K562 (cell line): ENCODE measurements at regions not wholly inside any gene's neighbourhood (a gene's known extent, or its start where the extent isn't known, plus 50 kb on each side); places are given as distances from the start of the nearest gene placed in this dataset.

Source experiments
- ATAC-seq: fragments of 200-7000 bp; cut with Tn5 transposase; 3 replicates; pipeline ENCODE4 v1.9.1; 2020; ENCODE audit warnings: moderate library complexity
- BruUV-seq: library from RNA; stranded (reverse); fragments of 400-500 nt; replicated peaks from 2 replicates; lab custom pipeline; 2021; lab: Mats Ljungman, UMichigan
- CTCF ChIA-PET: fragments of 300-600 bp; formaldehyde crosslinking; extraction: SDS; loops from one replicate; lab custom pipeline; 2021; ENCODE audit warnings: low intra/inter-chr PET ratio; lab: Yijun Ruan, JAX
- POLR2A ChIA-PET: fragments of 300-600, 350-650 bp; sonication (Branson Sonifier 250); formaldehyde crosslinking; extraction: SDS; loops from one replicate; lab custom pipeline; 2021; ENCODE audit warnings: antibody characterized with exemption, inconsistent platforms; lab: Yijun Ruan, JAX
- DNase-seq, 4 experiments: peaks; one replicate each; pipeline versions ENCODE4 v3.0.0 to v3.0.0-alpha.2; 2011 to 2018; ENCODE audit warnings: low spot score in 3 of 4, mixed read lengths in 3 of 4; ENCODE audit errors: extremely low read depth in 1 of 4
- FAIRE-seq: peaks from 2 replicates; lab custom pipeline; 2011; peaks lifted over from hg19 to GRCh38; lab: Jason Lieb, UNC
- H2AFZ ChIP-seq: 2 replicates; pipeline ENCODE4 v1.6.0; 2011; ENCODE audit warnings: low read depth, low read length, control low read depth, inconsistent platforms
- H3K27ac ChIP-seq: fragments of 200-600 bp; 3 replicates; pipeline ENCODE4 v1.8.0; 2011; ENCODE audit warnings: low read depth, mild to moderate bottlenecking, control low read depth, inconsistent platforms, low read length, moderate library complexity, mixed read lengths; ENCODE audit errors: extremely low read depth
- H3K27me3 ChIP-seq, 2 experiments: fragments of 300-600 bp in 1 of 2; 2 replicates in 1 of 2; 3 replicates in 1 of 2; pipeline versions ENCODE4 v1.6.0 to v1.8.0; 2011; ENCODE audit warnings: inconsistent platforms in 2 of 2, low read length in 2 of 2, mild to moderate bottlenecking in 1 of 2, mixed read lengths in 1 of 2, moderate library complexity in 1 of 2; ENCODE audit not compliant: control insufficient read depth in 2 of 2, insufficient read depth in 2 of 2
- H3K36me3 ChIP-seq: fragments of 300-600 bp; 3 replicates; pipeline ENCODE4 v1.8.0; 2011; ENCODE audit warnings: mild to moderate bottlenecking, low read length, inconsistent platforms; ENCODE audit not compliant: control insufficient read depth, insufficient read depth
- H3K4me1 ChIP-seq, 2 experiments: fragments of 200-600 bp in 1 of 2; replicated peaks in 1 of 2; 2 replicates in 1 of 2; 3 replicates in 1 of 2; pipeline versions ENCODE4 v1.5.1 to v1.8.0; 2011; ENCODE audit warnings: inconsistent platforms in 2 of 2, low read length in 2 of 2, mild to moderate bottlenecking in 1 of 2, mixed read lengths in 1 of 2, moderate library complexity in 1 of 2; ENCODE audit not compliant: control insufficient read depth in 2 of 2, insufficient read depth in 2 of 2
- H3K4me2 ChIP-seq: 2 replicates; pipeline ENCODE4 v1.6.1; 2011; ENCODE audit warnings: low read length, control low read depth, inconsistent platforms, mixed read lengths; ENCODE audit not compliant: insufficient read depth
- H3K4me3 ChIP-seq: fragments of 200-600 bp; sonication (generic), shearing (Covaris generic); 2 replicates; pipeline ENCODE4 v1.5.1; 2016; ENCODE audit warnings: control low read depth, inconsistent platforms
- H3K79me2 ChIP-seq: fragments of 200-600 bp; 3 replicates; pipeline ENCODE4 v1.8.0; 2011; ENCODE audit warnings: low read length, inconsistent platforms; ENCODE audit not compliant: control insufficient read depth, insufficient read depth
- H3K9ac ChIP-seq, 2 experiments: 2 replicates each; pipeline versions ENCODE4 v1.6.0 to v1.6.1; 2011; ENCODE audit warnings: low read depth in 2 of 2, low read length in 2 of 2, control low read depth in 1 of 2, inconsistent platforms in 1 of 2, mild to moderate bottlenecking in 1 of 2, mixed read lengths in 1 of 2; ENCODE audit not compliant: insufficient read depth in 1 of 2
- H3K9me1 ChIP-seq: one replicate; pipeline ENCODE4 v1.6.0; 2011; ENCODE audit warnings: inconsistent platforms, mild to moderate bottlenecking, low read length, moderate library complexity; ENCODE audit not compliant: control insufficient read depth, insufficient read depth
- H3K9me3 ChIP-seq: replicated peaks from 2 replicates; pipeline ENCODE4 v1.5.1; 2011; ENCODE audit warnings: low read depth, low read length, inconsistent platforms; ENCODE audit not compliant: control insufficient read depth, insufficient read depth
- H4K20me1 ChIP-seq: replicated peaks from 2 replicates; pipeline ENCODE4 v1.6.1; 2011; ENCODE audit warnings: low read length, inconsistent platforms, mixed read lengths; ENCODE audit not compliant: control insufficient read depth, insufficient read depth
- C11orf30 ChIP-seq: fragments of 450-650 bp; IDR thresholded peaks from 2 replicates; pipeline ENCODE4 v1.6.1; 2016; ENCODE audit warnings: low read depth, mild to moderate bottlenecking
- ETV5 ChIP-seq: sonication (generic); formaldehyde crosslinking; IDR thresholded peaks from 2 replicates; pipeline ENCODE4 v1.4.0; 2020; ENCODE audit warnings: low read depth, mild to moderate bottlenecking, missing genetic modification reagents
- JUND ChIP-seq, 2 experiments: IDR thresholded peaks; 2 replicates in 1 of 2; 3 replicates in 1 of 2; pipeline ENCODE4 v1.6.1; 2011; ENCODE audit warnings: borderline replicate concordance in 2 of 2, low read depth in 2 of 2, low read length in 2 of 2, improper control_type of control experiment in 1 of 2, missing biosample characterization in 1 of 2, missing genetic modification characterization in 1 of 2, missing genetic modification reagents in 1 of 2
- MAFG ChIP-seq: fragments of 450-650 bp; conservative IDR thresholded peaks from 2 replicates; pipeline ENCODE4 v1.6.1; 2016; ENCODE audit warnings: missing genetic modification characterization, missing compliant biosample characterization
- PYGO2 ChIP-seq: fragments of 450-650 bp; IDR thresholded peaks from 2 replicates; pipeline ENCODE4 v1.6.1; 2016; ENCODE audit warnings: mild to moderate bottlenecking, missing genetic modification characterization, moderate library complexity, missing compliant biosample characterization
- SRSF3 ChIP-seq: fragments of 200-400 bp; formaldehyde crosslinking; IDR thresholded peaks from 2 replicates; pipeline ENCODE4 v1.6.1; 2016; ENCODE audit warnings: mild to moderate bottlenecking, low read length, moderate library complexity; ENCODE audit not compliant: insufficient read depth
- ZNF764 ChIP-seq: fragments of 250-450 bp; sonication (Bioruptor Pico); IDR thresholded peaks from 2 replicates; pipeline ENCODE4 v1.4.0; 2020; ENCODE audit warnings: low read depth, mild to moderate bottlenecking, moderate library complexity
- WGBS: fragments of 100-300 bp; shearing (Covaris generic); methylation state at CpG from one replicate; pipeline ENCODE4 v1.1.6; 2016; ENCODE audit warnings: low coverage, mixed read lengths; ENCODE audit not compliant: insufficient coverage; ENCODE audit errors: missing lambda C conversion rate; 5-methylcytosine and 5-hydroxymethylcytosine counted together
- in situ Hi-C: fragments of 300-500 bp; cut with MboI; formaldehyde crosslinking; loops from 4 replicates; pipeline ENCODE4 v1.15.0; 2018; ENCODE audit warnings: inconsistent platforms, mixed read lengths
- intact Hi-C: fragments of 100-400 bp; cut with micrococcal nuclease; formaldehyde crosslinking; loops from 2 replicates; pipeline ENCODE4 v1.14.2; 2022
- TF ChIP-seq, protein P1 (sequence below): fragments of 450-650 bp; conservative IDR thresholded peaks from 2 replicates; pipeline ENCODE4 v1.6.1; 2016; ENCODE audit warnings: missing genetic modification characterization, low read depth, mild to moderate bottlenecking, control low read depth, missing compliant biosample characterization
- TF ChIP-seq, protein P2 (sequence below): fragments of 450-650 bp; formaldehyde crosslinking; IDR thresholded peaks from 2 replicates; pipeline ENCODE4 v1.4.0; 2022; ENCODE audit warnings: mild to moderate bottlenecking, moderate library complexity

DNA sequence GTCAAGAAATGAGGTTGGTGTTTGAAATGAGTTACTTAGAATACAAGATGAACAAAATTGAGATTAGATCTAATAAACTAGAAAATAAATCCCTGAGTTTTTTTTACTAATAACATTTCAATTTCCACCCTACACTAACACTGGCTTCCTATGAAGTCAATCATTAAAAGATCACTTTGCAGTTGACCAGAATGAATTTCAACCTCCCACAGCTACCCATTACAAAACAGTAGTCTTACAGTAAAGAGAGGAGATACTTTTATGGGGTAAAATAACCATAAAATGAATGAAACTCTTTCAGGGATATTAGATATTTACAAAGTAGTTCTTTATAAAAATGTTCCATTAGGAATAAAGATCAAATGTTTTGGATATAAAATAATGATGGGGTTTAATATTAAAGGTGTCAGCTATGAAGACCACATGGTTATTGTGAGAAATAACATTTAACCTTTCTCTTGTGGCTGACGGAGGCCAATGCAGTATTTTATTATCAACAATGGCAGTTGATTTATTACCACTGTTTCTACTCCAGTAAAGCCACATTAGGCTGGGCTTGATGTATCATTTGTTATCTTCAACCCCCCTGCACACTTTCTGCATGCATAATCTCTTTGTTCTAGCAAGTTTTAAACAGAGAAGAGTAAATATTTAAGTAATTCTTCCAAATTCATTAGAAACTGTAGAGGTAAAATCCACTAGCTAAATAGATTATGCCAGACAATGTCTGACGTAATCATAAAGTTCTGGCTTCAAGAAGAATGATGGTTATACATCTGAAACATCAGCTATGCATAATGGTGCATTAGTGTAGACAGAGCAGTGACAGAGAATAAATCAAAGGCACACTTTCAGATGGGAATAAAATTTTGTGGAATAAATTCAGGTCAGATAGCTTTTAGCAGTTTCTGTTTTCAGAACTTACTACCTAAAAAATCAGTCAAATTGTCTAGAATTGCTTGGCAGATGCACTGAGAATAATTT lies 516.6 kb downstream of the PCDH18 start:
- H3K9me1 ChIP-seq, result no peaks in the 10 kb centered on the region
- H3K4me3 ChIP-seq, result no peak overlapping the region
- FAIRE-seq (no peak), ATAC-seq (no peak), DNase-seq (no peak)
- no peaks in the 10 kb centered on the region for H3K36me3 ChIP-seq
- no peaks in the 10 kb centered on the region for H3K79me2 ChIP-seq
- WGBS, result 0% methylated on average over 2 of the region's 2 CpGs
- H3K27ac ChIP-seq, result no peak overlapping the region
- ChIA-PET CTCF (no interaction called here), POLR2A (no interaction called here)
- intact Hi-C loops, result no loop called here
- no peaks in the 10 kb centered on the region for H4K20me1 ChIP-seq
- no peak overlapping the region for H2AFZ ChIP-seq
- TF ChIP-seq SRSF3, result no peak
- TF ChIP-seq ZNF764 (CRISPR knock-in tag), result no peak
- TF ChIP-seq, protein P1, sequence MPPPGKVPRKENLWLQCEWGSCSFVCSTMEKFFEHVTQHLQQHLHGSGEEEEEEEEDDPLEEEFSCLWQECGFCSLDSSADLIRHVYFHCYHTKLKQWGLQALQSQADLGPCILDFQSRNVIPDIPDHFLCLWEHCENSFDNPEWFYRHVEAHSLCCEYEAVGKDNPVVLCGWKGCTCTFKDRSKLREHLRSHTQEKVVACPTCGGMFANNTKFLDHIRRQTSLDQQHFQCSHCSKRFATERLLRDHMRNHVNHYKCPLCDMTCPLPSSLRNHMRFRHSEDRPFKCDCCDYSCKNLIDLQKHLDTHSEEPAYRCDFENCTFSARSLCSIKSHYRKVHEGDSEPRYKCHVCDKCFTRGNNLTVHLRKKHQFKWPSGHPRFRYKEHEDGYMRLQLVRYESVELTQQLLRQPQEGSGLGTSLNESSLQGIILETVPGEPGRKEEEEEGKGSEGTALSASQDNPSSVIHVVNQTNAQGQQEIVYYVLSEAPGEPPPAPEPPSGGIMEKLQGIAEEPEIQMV (tag), result no peak
- TF ChIP-seq ETV5 (CRISPR knock-in tag), result no peak
- TF ChIP-seq PYGO2 (tag), result no peak
- TF ChIP-seq C11orf30, result no peak
- no peak for TF ChIP-seq JUND (IDR thresholded peaks at IDR 0.05; ENCODE audit: borderline replicate concordance, low read depth, low read length)
- TF ChIP-seq JUND (tag; IDR thresholded peaks at IDR 0.05; ENCODE audit: borderline replicate concordance, low read depth, low read length), result no peak
- TF ChIP-seq, protein P2, sequence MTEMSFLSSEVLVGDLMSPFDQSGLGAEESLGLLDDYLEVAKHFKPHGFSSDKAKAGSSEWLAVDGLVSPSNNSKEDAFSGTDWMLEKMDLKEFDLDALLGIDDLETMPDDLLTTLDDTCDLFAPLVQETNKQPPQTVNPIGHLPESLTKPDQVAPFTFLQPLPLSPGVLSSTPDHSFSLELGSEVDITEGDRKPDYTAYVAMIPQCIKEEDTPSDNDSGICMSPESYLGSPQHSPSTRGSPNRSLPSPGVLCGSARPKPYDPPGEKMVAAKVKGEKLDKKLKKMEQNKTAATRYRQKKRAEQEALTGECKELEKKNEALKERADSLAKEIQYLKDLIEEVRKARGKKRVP (CRISPR knock-in tag), result no peak
- no peak for TF ChIP-seq MAFG
- in situ Hi-C loops, result no loop called here
- no peaks in the 10 kb centered on the region; the same call in 1 of the 2 replicates for H3K9me3 ChIP-seq
- no peak overlapping the region for H3K9ac ChIP-seq
- BruUV-seq, result no TSS peak
- H3K4me2 ChIP-seq, result no peak overlapping the region
- no peaks in the 10 kb centered on the region for H3K4me1 ChIP-seq
- H3K27me3 ChIP-seq, result no peaks in the 10 kb centered on the region
